GM21360 (cell line): ENCODE measurements at regions not wholly inside any gene's neighbourhood (a gene's known extent, or its start where the extent isn't known, plus 50 kb on each side); places are given as distances from the start of the nearest gene placed in this dataset.
"Not testable (repeated sequence)": the region's sequence is repeated elsewhere in the genome, so short reads cannot be mapped to it uniquely, and the experiment has no call there.

ENCODE experiments used
- ATAC-seq: cut with Tn5 transposase; IDR thresholded peaks from one replicate; pipeline ENCODE4 v1.9.1; 2021; ENCODE audit warnings: mild to moderate bottlenecking, moderate library complexity; ENCODE audit not compliant: unreplicated experiment

- peak; percentile 81 for ATAC-seq
Observed at GRCh38 chr21:5065240-5066211, 5455.9 kb upstream of the TPTE start.

- not testable (repeated sequence) for ATAC-seq
Observed at GRCh38 chr21:5066682-5067251, 5454.6 kb upstream of the TPTE start.

GRCh38 chr21:5067326-5068048 lies 5453.9 kb upstream of the TPTE start:
- ATAC-seq = not testable (repeated sequence)

GRCh38 chr21:5068649-5069048 lies 5452.7 kb upstream of the TPTE start:
- not testable (repeated sequence) for ATAC-seq

- ATAC-seq = not testable (repeated sequence)
Observed at GRCh38 chr21:5071180-5071579, 5450.2 kb upstream of the TPTE start.

GRCh38 chr21:5076854-5077253 lies 5444.5 kb upstream of the TPTE start:
- ATAC-seq = not testable (repeated sequence)

GRCh38 chr21:5079361-5079760 lies 5442.0 kb upstream of the TPTE start:
- ATAC-seq = not testable (repeated sequence)

- ATAC-seq = not testable (repeated sequence)
Observed at GRCh38 chr21:5080015-5080414, 5441.4 kb upstream of the TPTE start.

GRCh38 chr21:5084246-5084645 lies 5437.1 kb upstream of the TPTE start:
- not testable (repeated sequence) for ATAC-seq

- not testable (repeated sequence) for ATAC-seq
Observed at GRCh38 chr21:5085456-5085855, 5435.9 kb upstream of the TPTE start.

GRCh38 chr21:5086416-5086815 lies 5435.0 kb upstream of the TPTE start:
- not testable (repeated sequence) for ATAC-seq

GRCh38 chr21:5088820-5089219 lies 5432.6 kb upstream of the TPTE start:
- not testable (repeated sequence) for ATAC-seq

- not testable (repeated sequence) for ATAC-seq
Observed at GRCh38 chr21:5089399-5090089, 5431.8 kb upstream of the TPTE start.

- not testable (repeated sequence) for ATAC-seq
Observed at GRCh38 chr21:5090132-5091079, 5431.0 kb upstream of the TPTE start.

- not testable (repeated sequence) for ATAC-seq
Observed at GRCh38 chr21:5091274-5091673, 5430.1 kb upstream of the TPTE start.

GRCh38 chr21:5095628-5096027 lies 5425.8 kb upstream of the TPTE start:
- not testable (repeated sequence) for ATAC-seq

GRCh38 chr21:5098010-5098743 lies 5423.2 kb upstream of the TPTE start:
- not testable (repeated sequence) for ATAC-seq

- ATAC-seq = not testable (repeated sequence)
Observed at GRCh38 chr21:5100604-5101174, 5420.7 kb upstream of the TPTE start.
